OCI-LY7 (cell line): ENCODE measurements at regions not wholly inside any gene's neighbourhood (a gene's known extent, or its start where the extent isn't known, plus 50 kb on each side); places are given as distances from the start of the nearest gene placed in this dataset.

Source experiments
- BruUV-seq: library from RNA; stranded (reverse); fragments of 400-500 nt; replicated peaks from 2 replicates; lab custom pipeline; 2021; lab: Mats Ljungman, UMichigan
- CTCF ChIA-PET: fragments of 300-600 bp; sonication (Branson Sonifier 250); formaldehyde crosslinking; loops from one replicate; lab custom pipeline; 2022; ENCODE audit warnings: antibody characterized with exemption; ENCODE audit not compliant: unreplicated experiment; lab: Charles Lee
- POLR2A ChIA-PET: fragments of 300-600 bp; sonication (Branson Sonifier 250); formaldehyde crosslinking; loops from one replicate; lab custom pipeline; 2022; ENCODE audit warnings: antibody characterized with exemption; lab: Charles Lee
- DNase-seq: peaks from one replicate; pipeline ENCODE4 v3.0.0-alpha.2; 2015; ENCODE audit warnings: low spot score
- H2AFZ ChIP-seq: fragments of 200-600 bp; sonication (generic), shearing (Covaris generic); 2 replicates; pipeline ENCODE4 v1.6.1; 2014; ENCODE audit warnings: mild to moderate bottlenecking, antibody characterized with exemption, low read length, moderate library complexity
- H3K27ac ChIP-seq: fragments of 200-600 bp; sonication (generic); 2 replicates; pipeline ENCODE4 v1.5.1; 2014; ENCODE audit warnings: mixed run types, low read depth, mild to moderate bottlenecking, moderate library complexity, low read length, inconsistent platforms; ENCODE audit not compliant: poor library complexity, severe bottlenecking
- H3K36me3 ChIP-seq: fragments of 200-600 bp; sonication (generic); 2 replicates; pipeline ENCODE4 v1.6.1; 2014; ENCODE audit warnings: mild to moderate bottlenecking, antibody characterized with exemption, low read length, moderate library complexity, mixed read lengths; ENCODE audit not compliant: insufficient read depth
- H3K4me1 ChIP-seq: fragments of 200-600 bp; sonication (generic); 2 replicates; pipeline ENCODE4 v1.5.1; 2014; ENCODE audit warnings: mild to moderate bottlenecking, low read length; ENCODE audit not compliant: insufficient read depth, poor library complexity, severe bottlenecking
- H3K4me2 ChIP-seq: fragments of 200-600 bp; sonication (generic); 2 replicates; pipeline ENCODE4 v1.6.1; 2014; ENCODE audit warnings: mild to moderate bottlenecking, low read length
- H3K4me3 ChIP-seq: fragments of 200-600 bp; sonication (generic); 2 replicates; pipeline ENCODE4 v1.5.1; 2014; ENCODE audit warnings: mild to moderate bottlenecking, low read depth, low read length; ENCODE audit not compliant: poor library complexity, severe bottlenecking
- H3K79me2 ChIP-seq: fragments of 200-600 bp; sonication (generic); 2 replicates; pipeline ENCODE4 v1.6.1; 2016; ENCODE audit warnings: low read depth, mild to moderate bottlenecking, low read length, moderate library complexity, mixed read lengths; ENCODE audit not compliant: insufficient read depth
- H3K9me2 ChIP-seq: fragments of 200-600 bp; sonication (generic); 2 replicates; pipeline ENCODE4 v1.6.1; 2016; ENCODE audit warnings: mild to moderate bottlenecking, low read length, mixed read lengths; ENCODE audit not compliant: insufficient read depth
- H3K9me3 ChIP-seq: fragments of 200-600 bp; sonication (generic); 2 replicates; pipeline ENCODE4 v1.6.1; 2014; ENCODE audit warnings: mild to moderate bottlenecking, mixed run types, low read length, mixed read lengths
- H4K20me1 ChIP-seq: fragments of 200-600 bp; sonication (generic); 2 replicates; pipeline ENCODE4 v1.6.1; 2014; ENCODE audit warnings: mild to moderate bottlenecking, antibody characterized with exemption, low read length, moderate library complexity, mixed read lengths; ENCODE audit not compliant: insufficient read depth
- EZH2phosphoT487 ChIP-seq: fragments of 200-600 bp; sonication (generic); IDR thresholded peaks from 2 replicates; pipeline ENCODE4 v1.6.1; 2018; ENCODE audit warnings: low read depth, borderline replicate concordance, mild to moderate bottlenecking, mixed run types, antibody characterized with exemption, low read length, moderate library complexity, mixed read lengths
- intact Hi-C: fragments of 100-400 bp; cut with micrococcal nuclease; formaldehyde crosslinking; loops from one replicate; pipeline ENCODE4 v1.10.0; 2022; ENCODE audit not compliant: unreplicated experiment
- TF ChIP-seq, protein P1 (sequence below): fragments of 200-600 bp; sonication (generic); conservative IDR thresholded peaks from 2 replicates; pipeline ENCODE4 v1.5.1; 2014; ENCODE audit warnings: mild to moderate bottlenecking, antibody characterized with exemption, low read length, moderate library complexity, mixed read lengths

DNA sequence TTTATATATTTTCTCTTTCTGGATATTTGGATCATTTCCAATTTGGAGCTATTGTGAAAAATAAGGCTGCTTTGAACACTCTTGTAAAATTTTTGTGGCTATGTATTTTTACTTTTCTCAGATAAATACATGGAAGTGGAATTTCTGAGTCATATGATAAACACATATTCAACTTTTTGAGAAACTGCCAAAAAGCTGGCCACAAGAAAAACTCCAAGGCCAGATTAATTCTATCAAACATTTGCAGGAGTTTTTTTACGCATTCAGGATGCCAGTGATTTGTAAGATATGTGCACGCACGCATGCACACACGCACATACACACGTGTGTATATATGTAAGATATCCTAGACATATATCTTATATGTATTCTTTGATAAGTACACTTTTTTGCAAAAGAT, 477.5 kb upstream of the SPHKAP start:
- no TSS peak for BruUV-seq
- ChIA-PET CTCF (no interaction called here), POLR2A (no interaction called here)
- H3K4me3 ChIP-seq: no peak overlapping the region
- H3K36me3 ChIP-seq: no peaks in the 10 kb centered on the region
- no peaks in the 10 kb centered on the region for H4K20me1 ChIP-seq
- H3K9me2 ChIP-seq: no peaks in the 10 kb centered on the region
- intact Hi-C loops: no loop called here
- no peak overlapping the region for H2AFZ ChIP-seq
- H3K79me2 ChIP-seq: no peaks in the 10 kb centered on the region
- no peak overlapping the region for H3K4me2 ChIP-seq
- no peaks in the 10 kb centered on the region for H3K4me1 ChIP-seq
- no peak overlapping the region for H3K27ac ChIP-seq
- TF ChIP-seq, protein P1, sequence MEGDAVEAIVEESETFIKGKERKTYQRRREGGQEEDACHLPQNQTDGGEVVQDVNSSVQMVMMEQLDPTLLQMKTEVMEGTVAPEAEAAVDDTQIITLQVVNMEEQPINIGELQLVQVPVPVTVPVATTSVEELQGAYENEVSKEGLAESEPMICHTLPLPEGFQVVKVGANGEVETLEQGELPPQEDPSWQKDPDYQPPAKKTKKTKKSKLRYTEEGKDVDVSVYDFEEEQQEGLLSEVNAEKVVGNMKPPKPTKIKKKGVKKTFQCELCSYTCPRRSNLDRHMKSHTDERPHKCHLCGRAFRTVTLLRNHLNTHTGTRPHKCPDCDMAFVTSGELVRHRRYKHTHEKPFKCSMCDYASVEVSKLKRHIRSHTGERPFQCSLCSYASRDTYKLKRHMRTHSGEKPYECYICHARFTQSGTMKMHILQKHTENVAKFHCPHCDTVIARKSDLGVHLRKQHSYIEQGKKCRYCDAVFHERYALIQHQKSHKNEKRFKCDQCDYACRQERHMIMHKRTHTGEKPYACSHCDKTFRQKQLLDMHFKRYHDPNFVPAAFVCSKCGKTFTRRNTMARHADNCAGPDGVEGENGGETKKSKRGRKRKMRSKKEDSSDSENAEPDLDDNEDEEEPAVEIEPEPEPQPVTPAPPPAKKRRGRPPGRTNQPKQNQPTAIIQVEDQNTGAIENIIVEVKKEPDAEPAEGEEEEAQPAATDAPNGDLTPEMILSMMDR: no peak
- no peak for TF ChIP-seq EZH2phosphoT487
- no peak for DNase-seq
- H3K9me3 ChIP-seq: no peaks in the 10 kb centered on the region

GRCh38 chr2:228657807-228658402, 476.4 kb upstream of the SPHKAP start:
- Histone ChIP-seq H2AFZ (no peak overlapping the region), H3K4me1 (no peaks in the 10 kb centered on the region), H3K9me3 (no peaks in the 10 kb centered on the region), H3K79me2 (no peaks in the 10 kb centered on the region), H3K27ac (no peak overlapping the region), H3K4me2 (no peak overlapping the region), H3K9me2 (no peaks in the 10 kb centered on the region), H4K20me1 (no peaks in the 10 kb centered on the region), H3K4me3 (no peak overlapping the region), H3K36me3 (no peaks in the 10 kb centered on the region)
- intact Hi-C loops: no loop called here
- peak; percentile 10 for DNase-seq
- ChIA-PET POLR2A (no interaction called here), CTCF (no interaction called here)
- BruUV-seq: no TSS peak
- TF ChIP-seq EZH2phosphoT487: no peak
- TF ChIP-seq, protein P1: peak; percentile 71

GRCh38 chr2:228655331-228655730, 473.8 kb upstream of the SPHKAP start:
- Histone ChIP-seq H3K4me2 (no peak overlapping the region), H2AFZ (no peak overlapping the region), H3K27ac (no peak overlapping the region), H3K79me2 (no peaks in the 10 kb centered on the region), H4K20me1 (no peaks in the 10 kb centered on the region), H3K4me3 (no peak overlapping the region), H3K36me3 (no peaks in the 10 kb centered on the region), H3K4me1 (no peaks in the 10 kb centered on the region), H3K9me3 (no peaks in the 10 kb centered on the region), H3K9me2 (no peaks in the 10 kb centered on the region)
- CTCF ChIA-PET: no interaction called here
- POLR2A ChIA-PET: no interaction called here
- DNase-seq: no peak
- no TSS peak for BruUV-seq
- TF ChIP-seq, protein P1: no peak
- TF ChIP-seq EZH2phosphoT487: no peak
- intact Hi-C loops: no loop called here
